ENCODE measurements at regions not wholly inside any gene's neighbourhood (a gene's known extent, or its start where the extent isn't known, plus 50 kb on each side); places are given as distances from the start of the nearest gene placed in this dataset.

DNA sequence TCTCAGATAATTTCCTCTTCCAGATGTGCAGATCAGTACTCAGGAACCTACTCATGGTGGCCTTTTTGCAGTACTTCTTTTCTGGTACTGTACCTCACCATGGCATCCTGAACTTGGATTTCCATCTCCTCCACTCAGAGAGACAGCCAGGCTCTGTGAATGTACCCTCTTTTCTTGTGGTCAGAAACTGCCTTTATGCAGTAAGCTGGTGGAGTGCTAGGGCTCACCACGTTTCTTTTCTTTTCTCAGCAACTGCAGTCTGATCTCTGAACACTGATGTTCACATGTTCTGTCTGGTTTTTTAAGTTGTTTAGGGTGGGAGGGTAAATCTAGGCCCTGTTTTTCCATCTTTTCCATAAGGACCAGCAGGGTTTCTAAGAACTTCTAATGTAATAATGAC lies 99.8 kb upstream of the NRXN3 start:
- no peaks in the 10 kb centered on the region for H3K4me1 ChIP-seq (ENCODE audit: control insufficient read depth in 5 of 5, insufficient read depth in 5 of 5, low read length in 5 of 5)
- no peak overlapping the region for H3K9ac ChIP-seq (ENCODE audit: low read length in 5 of 5)
- no peak overlapping the region for H3K27ac ChIP-seq (ENCODE audit: low read depth, low read length)
- no peaks in the 10 kb centered on the region for H3K9me3 ChIP-seq (ENCODE audit: control insufficient read depth in 5 of 5, low read length in 5 of 5)
- no peaks in the 10 kb centered on the region for H3K36me3 ChIP-seq (ENCODE audit: control insufficient read depth in 5 of 5, insufficient read depth in 5 of 5, low read length in 5 of 5)
- no peaks in the 10 kb centered on the region for H3K27me3 ChIP-seq (ENCODE audit: control insufficient read depth in 5 of 5, insufficient read depth in 4 of 5, low read length in 5 of 5)
- no peak overlapping the region for H3K4me3 ChIP-seq (ENCODE audit: low read depth in 1 of 5, low read length in 5 of 5)

DNA sequence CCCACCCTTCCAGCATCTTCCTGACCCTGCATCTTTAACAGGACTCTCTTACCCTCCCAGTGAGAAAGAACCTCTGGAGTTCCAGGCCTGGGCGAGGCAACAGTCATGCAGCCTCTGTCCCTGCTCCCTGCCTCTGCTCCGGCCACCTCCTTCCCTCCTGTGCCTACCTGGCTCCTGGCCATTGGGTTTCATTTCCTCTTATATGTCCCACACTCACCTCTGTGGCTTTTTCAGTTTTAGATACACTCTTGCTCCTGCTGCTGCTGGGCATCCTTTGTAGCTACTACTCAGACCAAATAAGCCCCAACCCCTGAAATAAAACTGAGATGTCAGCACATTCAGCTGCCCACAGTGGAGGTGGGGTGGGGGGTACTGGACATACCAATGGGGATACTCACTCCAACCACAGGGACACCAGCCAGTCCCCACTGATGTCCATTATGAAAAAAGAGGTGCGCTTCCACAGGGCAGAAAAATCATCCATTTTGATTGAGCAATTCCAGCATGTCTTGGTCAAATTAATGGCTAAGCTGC lies 99.1 kb upstream of the NRXN3 start:
- Histone ChIP-seq H3K27ac (ENCODE audit: low read depth, low read length) (no peak overlapping the region), H3K9me3 (ENCODE audit: control insufficient read depth in 5 of 5, low read length in 5 of 5) (no peaks in the 10 kb centered on the region), H3K27me3 (ENCODE audit: control insufficient read depth in 5 of 5, insufficient read depth in 4 of 5, low read length in 5 of 5) (no peaks in the 10 kb centered on the region), H3K4me1 (ENCODE audit: control insufficient read depth in 5 of 5, insufficient read depth in 5 of 5, low read length in 5 of 5) (no peaks in the 10 kb centered on the region), H3K36me3 (ENCODE audit: control insufficient read depth in 5 of 5, insufficient read depth in 5 of 5, low read length in 5 of 5) (no peaks in the 10 kb centered on the region), H3K4me3 (ENCODE audit: low read depth in 1 of 5, low read length in 5 of 5) (no peak overlapping the region), H3K9ac (ENCODE audit: low read length in 5 of 5) (no peak overlapping the region)

DNA sequence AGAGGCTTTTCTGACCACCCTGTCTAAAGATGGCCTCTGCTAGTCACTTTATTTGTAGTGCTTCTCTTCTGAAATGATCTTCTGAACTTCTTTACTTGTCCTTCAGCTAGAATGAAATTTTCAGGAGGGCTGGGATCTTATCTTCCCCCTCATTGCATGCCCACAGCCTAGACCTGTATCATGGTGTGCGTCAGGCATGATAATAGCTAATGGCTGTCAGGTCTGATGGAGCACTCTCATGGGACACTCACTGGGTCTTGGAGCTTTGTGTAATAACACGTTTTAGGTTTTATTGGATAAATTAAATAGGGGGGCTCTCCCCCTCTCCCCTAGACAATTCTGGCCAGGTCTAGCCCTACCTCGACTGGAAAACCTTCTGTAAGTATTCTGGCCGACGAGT lies 97.1 kb upstream of the NRXN3 start:
- no peak overlapping the region for H3K27ac ChIP-seq (ENCODE audit: low read depth, low read length)
- H3K4me3 ChIP-seq (ENCODE audit: low read depth in 1 of 5, low read length in 5 of 5): no peak overlapping the region
- no peaks in the 10 kb centered on the region for H3K9me3 ChIP-seq (ENCODE audit: control insufficient read depth in 5 of 5, low read length in 5 of 5)
- no peak overlapping the region for H3K9ac ChIP-seq (ENCODE audit: low read length in 5 of 5)
- no peaks in the 10 kb centered on the region for H3K27me3 ChIP-seq (ENCODE audit: control insufficient read depth in 5 of 5, insufficient read depth in 4 of 5, low read length in 5 of 5)
- H3K36me3 ChIP-seq (ENCODE audit: control insufficient read depth in 5 of 5, insufficient read depth in 5 of 5, low read length in 5 of 5): no peaks in the 10 kb centered on the region
- no peaks in the 10 kb centered on the region for H3K4me1 ChIP-seq (ENCODE audit: control insufficient read depth in 5 of 5, insufficient read depth in 5 of 5, low read length in 5 of 5)

DNA sequence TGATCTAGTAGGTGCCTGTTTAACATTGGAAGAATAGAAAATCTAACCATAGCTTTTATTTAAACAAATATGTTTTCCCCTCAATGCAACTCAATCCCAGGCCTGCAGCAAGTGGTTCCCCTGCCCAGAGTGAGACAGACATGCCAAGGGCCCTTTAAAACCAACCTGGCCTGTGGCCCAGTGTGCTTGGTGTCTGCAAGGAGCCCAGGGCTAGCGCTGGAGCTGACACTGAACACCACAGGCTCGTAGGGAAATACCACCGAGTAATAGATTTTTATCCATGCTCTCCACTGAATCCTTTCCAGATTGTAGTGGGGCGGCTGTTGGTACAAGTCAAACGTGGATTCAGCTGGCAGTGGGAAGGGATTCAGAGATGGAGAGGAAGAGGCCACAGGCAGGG lies 95.6 kb upstream of the NRXN3 start:
- no peaks in the 10 kb centered on the region for H3K36me3 ChIP-seq (ENCODE audit: control insufficient read depth in 5 of 5, insufficient read depth in 5 of 5, low read length in 5 of 5)
- H3K9ac ChIP-seq (ENCODE audit: low read length in 5 of 5): no peak overlapping the region
- no peaks in the 10 kb centered on the region for H3K9me3 ChIP-seq (ENCODE audit: control insufficient read depth in 5 of 5, low read length in 5 of 5)
- H3K4me3 ChIP-seq (ENCODE audit: low read depth in 1 of 5, low read length in 5 of 5): no peak overlapping the region
- H3K4me1 ChIP-seq (ENCODE audit: control insufficient read depth in 5 of 5, insufficient read depth in 5 of 5, low read length in 5 of 5): no peaks in the 10 kb centered on the region
- no peak overlapping the region for H3K27ac ChIP-seq (ENCODE audit: low read depth, low read length)
- H3K27me3 ChIP-seq (ENCODE audit: control insufficient read depth in 5 of 5, insufficient read depth in 4 of 5, low read length in 5 of 5): no peaks in the 10 kb centered on the region

DNA sequence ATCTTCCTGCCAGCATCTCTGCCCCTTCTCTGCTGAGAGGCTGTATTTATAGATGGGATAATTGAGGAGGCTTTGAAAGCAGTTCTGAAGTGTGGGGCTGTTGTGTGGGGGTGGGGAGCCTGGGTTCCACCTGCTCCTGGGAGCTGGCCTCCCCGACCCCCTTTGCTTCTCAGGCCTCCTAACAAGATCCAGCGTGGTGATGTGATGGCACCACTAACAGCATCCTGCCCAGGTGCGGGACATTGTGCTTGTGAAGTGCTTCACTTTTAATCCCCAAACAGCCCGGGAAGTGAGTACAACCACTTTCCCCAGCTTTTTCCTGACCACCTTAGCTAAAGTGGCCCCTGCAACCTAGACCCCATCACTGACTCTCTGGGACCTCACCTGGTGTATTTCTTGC lies 95.1 kb upstream of the NRXN3 start:
- Histone ChIP-seq H3K36me3 (ENCODE audit: control insufficient read depth in 5 of 5, insufficient read depth in 5 of 5, low read length in 5 of 5) (no peaks in the 10 kb centered on the region), H3K27ac (ENCODE audit: low read depth, low read length) (no peak overlapping the region), H3K9me3 (ENCODE audit: control insufficient read depth in 5 of 5, low read length in 5 of 5) (no peaks in the 10 kb centered on the region), H3K4me3 (ENCODE audit: low read depth in 1 of 5, low read length in 5 of 5) (no peak overlapping the region), H3K4me1 (ENCODE audit: control insufficient read depth in 5 of 5, insufficient read depth in 5 of 5, low read length in 5 of 5) (no peaks in the 10 kb centered on the region), H3K9ac (ENCODE audit: low read length in 5 of 5) (no peak overlapping the region), H3K27me3 (ENCODE audit: control insufficient read depth in 5 of 5, insufficient read depth in 4 of 5, low read length in 5 of 5) (no peaks in the 10 kb centered on the region)

DNA sequence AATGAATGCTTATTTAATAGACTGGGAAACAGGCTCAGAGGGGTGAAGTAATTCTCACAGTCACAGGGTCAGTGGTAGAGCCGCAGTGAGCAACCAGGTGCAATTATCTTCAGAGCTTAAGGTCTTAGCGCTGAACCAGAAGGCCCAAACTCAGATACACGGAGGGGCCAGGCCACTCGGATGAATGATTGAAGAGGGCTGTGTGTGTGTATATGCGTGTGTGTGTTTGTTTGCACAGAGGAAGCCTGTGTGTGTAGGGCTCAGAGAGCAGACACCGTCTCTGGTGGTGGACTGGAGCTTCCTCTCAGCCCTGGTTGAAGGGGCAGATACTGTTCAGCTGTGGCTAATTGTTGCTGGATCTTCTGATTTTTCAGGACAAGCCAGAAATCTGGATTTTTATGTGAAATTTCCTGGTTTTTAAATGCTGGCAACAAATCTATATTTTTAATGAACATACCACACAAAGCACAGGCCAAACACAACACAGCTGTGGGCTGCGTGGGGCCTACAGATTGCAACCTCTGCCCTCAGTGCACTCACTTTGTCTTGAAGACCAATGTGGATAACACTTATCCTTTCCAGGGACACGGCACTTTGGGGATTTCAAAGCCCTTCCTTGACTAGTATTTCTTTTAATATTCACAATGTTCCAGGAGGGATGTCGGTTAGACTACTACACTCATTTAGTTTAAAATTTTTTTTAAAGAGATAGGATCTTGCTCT lies 94.5 kb upstream of the NRXN3 start:
- Histone ChIP-seq H3K4me3 (ENCODE audit: low read depth in 1 of 5, low read length in 5 of 5) (no peak overlapping the region), H3K9me3 (ENCODE audit: control insufficient read depth in 5 of 5, low read length in 5 of 5) (no peaks in the 10 kb centered on the region), H3K36me3 (ENCODE audit: control insufficient read depth in 5 of 5, insufficient read depth in 5 of 5, low read length in 5 of 5) (no peaks in the 10 kb centered on the region), H3K9ac (ENCODE audit: low read length in 5 of 5) (no peak overlapping the region), H3K27ac (ENCODE audit: low read depth, low read length) (no peak overlapping the region), H3K27me3 (ENCODE audit: control insufficient read depth in 5 of 5, insufficient read depth in 4 of 5, low read length in 5 of 5) (no peaks in the 10 kb centered on the region), H3K4me1 (ENCODE audit: control insufficient read depth in 5 of 5, insufficient read depth in 5 of 5, low read length in 5 of 5) (no peaks in the 10 kb centered on the region)

DNA sequence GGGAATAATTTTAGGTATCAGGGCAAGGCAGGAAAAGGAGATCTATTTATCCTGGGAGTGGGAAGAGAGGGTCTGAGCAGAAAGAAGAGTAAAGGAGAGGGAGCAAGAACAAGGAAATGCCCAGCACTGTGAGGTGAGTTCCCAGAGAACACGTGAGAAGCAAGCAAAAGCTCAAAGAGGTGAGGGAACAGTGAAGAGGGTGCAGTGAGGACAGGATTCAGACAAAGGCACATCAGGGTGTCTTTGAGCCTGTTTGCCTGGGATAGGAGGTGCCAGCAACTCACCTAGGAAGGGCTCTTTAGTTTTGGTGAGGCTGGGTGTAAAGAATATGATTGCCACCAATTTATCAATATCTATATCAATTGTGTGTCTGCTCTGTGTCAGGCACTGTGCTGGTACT lies 88.9 kb upstream of the NRXN3 start:
- Histone ChIP-seq H3K27me3 (ENCODE audit: control insufficient read depth in 5 of 5, insufficient read depth in 4 of 5, low read length in 5 of 5) (peaks cover 0 to 3% (median 0%) of the 10 kb centered on the region in 5 donors), H3K9ac (ENCODE audit: low read length in 5 of 5) (no peak overlapping the region), H3K4me3 (ENCODE audit: low read depth in 1 of 5, low read length in 5 of 5) (no peak overlapping the region)

DNA sequence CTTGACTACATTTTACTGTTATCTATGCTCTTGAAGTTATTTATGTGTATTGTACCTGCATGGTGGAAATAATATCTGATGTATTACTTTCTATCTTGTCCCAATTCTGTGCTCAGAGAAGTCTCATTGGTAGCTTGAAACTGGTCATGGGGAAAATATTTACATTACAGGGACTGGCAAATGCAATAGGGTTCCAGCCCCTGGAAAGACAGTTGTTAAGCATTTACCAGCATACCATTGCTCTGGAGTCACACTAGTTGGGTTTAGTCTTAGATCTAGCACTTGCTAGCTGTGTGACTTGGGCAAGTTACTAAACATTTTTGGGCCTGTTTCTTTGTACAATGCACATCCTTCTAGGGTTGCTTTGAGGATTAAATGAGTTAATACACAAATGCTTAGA lies 86.3 kb upstream of the NRXN3 start:
- no peaks in the 10 kb centered on the region for H3K9me3 ChIP-seq (ENCODE audit: control insufficient read depth in 5 of 5, low read length in 5 of 5)
- H3K27ac ChIP-seq (ENCODE audit: low read depth, low read length): no peak overlapping the region
- H3K4me3 ChIP-seq (ENCODE audit: low read depth in 1 of 5, low read length in 5 of 5): no peak overlapping the region
- no peaks in the 10 kb centered on the region for H3K36me3 ChIP-seq (ENCODE audit: control insufficient read depth in 5 of 5, insufficient read depth in 5 of 5, low read length in 5 of 5)
- peaks cover 0 to 3% (median 0%) of the 10 kb centered on the region in 5 donors for H3K27me3 ChIP-seq (ENCODE audit: control insufficient read depth in 5 of 5, insufficient read depth in 4 of 5, low read length in 5 of 5)
- no peaks in the 10 kb centered on the region for H3K4me1 ChIP-seq (ENCODE audit: control insufficient read depth in 5 of 5, insufficient read depth in 5 of 5, low read length in 5 of 5)
- no peak overlapping the region for H3K9ac ChIP-seq (ENCODE audit: low read length in 5 of 5)

More for the DNA sequence above, 88.9 kb upstream of the NRXN3 start:
- H3K27ac ChIP-seq (ENCODE audit: low read depth, low read length): no peak overlapping the region
- H3K36me3 ChIP-seq (ENCODE audit: control insufficient read depth in 5 of 5, insufficient read depth in 5 of 5, low read length in 5 of 5): no peaks in the 10 kb centered on the region
- no peaks in the 10 kb centered on the region for H3K9me3 ChIP-seq (ENCODE audit: control insufficient read depth in 5 of 5, low read length in 5 of 5)
- H3K4me1 ChIP-seq (ENCODE audit: control insufficient read depth in 5 of 5, insufficient read depth in 5 of 5, low read length in 5 of 5): no peaks in the 10 kb centered on the region

DNA sequence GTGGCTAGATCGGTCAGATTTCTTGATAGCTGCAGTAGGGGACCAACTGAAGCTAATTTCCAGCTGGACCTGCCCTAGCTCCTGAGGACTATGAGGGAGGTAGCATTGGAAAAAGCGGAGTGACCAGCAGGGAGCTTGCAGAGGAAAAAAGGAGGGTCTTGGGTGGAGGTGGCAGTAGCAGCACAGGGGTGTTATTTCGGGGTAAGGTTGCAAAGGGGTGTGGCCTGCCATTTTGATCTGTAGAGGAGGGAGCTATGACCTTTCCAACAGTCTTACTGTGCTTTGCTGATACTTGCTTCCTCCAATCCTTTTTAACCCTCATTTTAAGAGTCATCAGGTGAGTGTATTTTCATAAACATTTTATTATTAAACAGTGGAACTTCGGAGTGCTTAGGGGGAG lies 83.8 kb upstream of the NRXN3 start:
- H3K9me3 ChIP-seq (ENCODE audit: control insufficient read depth in 5 of 5, low read length in 5 of 5): no peaks in the 10 kb centered on the region
- H3K27ac ChIP-seq (ENCODE audit: low read depth, low read length): no peak overlapping the region
- H3K27me3 ChIP-seq (ENCODE audit: control insufficient read depth in 5 of 5, insufficient read depth in 4 of 5, low read length in 5 of 5): peaks cover 0 to 8% (median 3%) of the 10 kb centered on the region in 5 donors
- H3K4me3 ChIP-seq (ENCODE audit: low read depth in 1 of 5, low read length in 5 of 5): no peak overlapping the region
- no peaks in the 10 kb centered on the region for H3K36me3 ChIP-seq (ENCODE audit: control insufficient read depth in 5 of 5, insufficient read depth in 5 of 5, low read length in 5 of 5)
- H3K9ac ChIP-seq (ENCODE audit: low read length in 5 of 5): no peak overlapping the region
- no peaks in the 10 kb centered on the region for H3K4me1 ChIP-seq (ENCODE audit: control insufficient read depth in 5 of 5, insufficient read depth in 5 of 5, low read length in 5 of 5)

DNA sequence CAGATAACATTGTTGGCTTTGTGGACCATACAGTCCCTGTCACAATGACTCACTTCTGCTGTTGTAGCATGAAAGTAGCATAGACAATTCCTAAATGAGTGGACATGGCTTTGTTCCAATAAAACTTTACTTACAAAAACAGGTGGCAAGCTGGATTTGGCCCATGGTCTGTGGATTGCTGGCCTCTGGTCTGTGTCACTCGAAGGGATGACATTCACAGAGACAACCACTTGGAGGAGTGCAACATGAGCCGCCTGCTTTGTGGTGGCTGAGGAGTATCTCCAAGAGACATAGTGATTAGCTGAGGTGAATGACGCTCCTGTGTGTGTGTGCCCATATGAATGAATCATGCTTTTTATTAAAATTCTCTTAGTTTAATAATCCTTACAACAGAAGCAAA lies 81.3 kb upstream of the NRXN3 start:
- no peaks in the 10 kb centered on the region for H3K4me1 ChIP-seq (ENCODE audit: control insufficient read depth in 5 of 5, insufficient read depth in 5 of 5, low read length in 5 of 5)

More for the DNA sequence above, 81.3 kb upstream of the NRXN3 start:
- Histone ChIP-seq H3K27me3 (ENCODE audit: control insufficient read depth in 5 of 5, insufficient read depth in 4 of 5, low read length in 5 of 5) (peaks cover 0 to 8% (median 3%) of the 10 kb centered on the region in 5 donors), H3K4me3 (ENCODE audit: low read depth in 1 of 5, low read length in 5 of 5) (no peak overlapping the region), H3K9ac (ENCODE audit: low read length in 5 of 5) (no peak overlapping the region), H3K27ac (ENCODE audit: low read depth, low read length) (no peak overlapping the region), H3K9me3 (ENCODE audit: control insufficient read depth in 5 of 5, low read length in 5 of 5) (no peaks in the 10 kb centered on the region), H3K36me3 (ENCODE audit: control insufficient read depth in 5 of 5, insufficient read depth in 5 of 5, low read length in 5 of 5) (no peaks in the 10 kb centered on the region)
